Liver (tissue), 3 donors: ENCODE measurements at regions not wholly inside any gene's neighbourhood (a gene's known extent, or its start where the extent isn't known, plus 50 kb on each side); places are given as distances from the start of the nearest gene placed in this dataset.

Source experiments
- EGR1 ChIP-seq, 2 donors: IDR thresholded peaks; 2 replicates each; pipeline ENCODE4 v1.6.1; 2016 to 2018; ENCODE audit warnings: antibody characterized with exemption in 2 of 2, low read depth in 2 of 2
- FOXA1 ChIP-seq: IDR thresholded peaks from 2 replicates; pipeline ENCODE4 v1.6.1; 2016; ENCODE audit warnings: antibody characterized with exemption
- FOXA2 ChIP-seq: IDR thresholded peaks from 2 replicates; pipeline ENCODE4 v1.6.1; 2016; ENCODE audit warnings: antibody characterized with exemption
- RAD21 ChIP-seq, 2 donors: IDR thresholded peaks; 2 replicates each; pipeline ENCODE4 v1.6.1; 2016; ENCODE audit warnings: antibody characterized with exemption in 2 of 2, mild to moderate bottlenecking in 2 of 2
- RXRA ChIP-seq, 2 donors: IDR thresholded peaks; 2 replicates each; pipeline ENCODE4 v1.6.1; 2017 to 2018; ENCODE audit warnings: antibody characterized with exemption in 2 of 2, mild to moderate bottlenecking in 1 of 2
- YY1 ChIP-seq: IDR thresholded peaks from 2 replicates; pipeline ENCODE4 v1.6.1; 2016; ENCODE audit warnings: antibody characterized with exemption, mild to moderate bottlenecking
- TF ChIP-seq, protein P1 (sequence below): IDR thresholded peaks from 2 replicates; pipeline ENCODE4 v1.6.1; 2016; ENCODE audit warnings: antibody characterized with exemption, mild to moderate bottlenecking
- TF ChIP-seq, protein P2 (sequence below): fragments of 150-350 bp; IDR thresholded peaks from 2 replicates; pipeline ENCODE4 v1.5.1; 2017; ENCODE audit warnings: improper control_type of control experiment, low read depth, low read length; ENCODE audit not compliant: missing input control
- TF ChIP-seq, protein P3 (sequence below): IDR thresholded peaks from 2 replicates; pipeline ENCODE4 v1.6.1; 2016; ENCODE audit warnings: antibody characterized with exemption
- TF ChIP-seq, protein P4 (sequence below): IDR thresholded peaks from 2 replicates; pipeline ENCODE4 v1.6.1; 2016; ENCODE audit warnings: antibody characterized with exemption
- TF ChIP-seq, protein P5 (sequence below): IDR thresholded peaks from 2 replicates; pipeline ENCODE4 v1.6.1; 2016; ENCODE audit warnings: antibody characterized with exemption
- donor health status: healthy.
- donor health status: healthy.

DNA sequence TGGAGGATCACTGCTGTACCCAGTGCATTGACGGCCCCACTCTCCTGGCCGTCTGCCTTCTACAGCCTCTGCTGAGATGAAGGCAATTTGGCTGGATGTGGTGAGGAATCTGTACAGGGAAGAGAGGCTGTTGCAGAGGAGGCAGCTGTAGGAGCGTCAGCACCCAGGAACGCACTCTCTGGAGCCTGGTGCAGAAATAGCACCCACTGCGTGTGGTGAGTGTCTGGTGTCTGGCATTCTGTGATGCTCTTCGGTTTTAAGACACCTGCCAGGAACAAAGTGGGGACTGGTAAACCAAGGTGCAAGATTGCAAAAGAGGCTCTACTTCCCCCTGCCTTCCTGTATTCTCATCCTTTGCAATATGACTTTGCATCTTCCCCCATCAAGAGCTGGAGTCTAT lies 187.5 kb upstream of the SDK2 start:
- TF ChIP-seq, protein P1, sequence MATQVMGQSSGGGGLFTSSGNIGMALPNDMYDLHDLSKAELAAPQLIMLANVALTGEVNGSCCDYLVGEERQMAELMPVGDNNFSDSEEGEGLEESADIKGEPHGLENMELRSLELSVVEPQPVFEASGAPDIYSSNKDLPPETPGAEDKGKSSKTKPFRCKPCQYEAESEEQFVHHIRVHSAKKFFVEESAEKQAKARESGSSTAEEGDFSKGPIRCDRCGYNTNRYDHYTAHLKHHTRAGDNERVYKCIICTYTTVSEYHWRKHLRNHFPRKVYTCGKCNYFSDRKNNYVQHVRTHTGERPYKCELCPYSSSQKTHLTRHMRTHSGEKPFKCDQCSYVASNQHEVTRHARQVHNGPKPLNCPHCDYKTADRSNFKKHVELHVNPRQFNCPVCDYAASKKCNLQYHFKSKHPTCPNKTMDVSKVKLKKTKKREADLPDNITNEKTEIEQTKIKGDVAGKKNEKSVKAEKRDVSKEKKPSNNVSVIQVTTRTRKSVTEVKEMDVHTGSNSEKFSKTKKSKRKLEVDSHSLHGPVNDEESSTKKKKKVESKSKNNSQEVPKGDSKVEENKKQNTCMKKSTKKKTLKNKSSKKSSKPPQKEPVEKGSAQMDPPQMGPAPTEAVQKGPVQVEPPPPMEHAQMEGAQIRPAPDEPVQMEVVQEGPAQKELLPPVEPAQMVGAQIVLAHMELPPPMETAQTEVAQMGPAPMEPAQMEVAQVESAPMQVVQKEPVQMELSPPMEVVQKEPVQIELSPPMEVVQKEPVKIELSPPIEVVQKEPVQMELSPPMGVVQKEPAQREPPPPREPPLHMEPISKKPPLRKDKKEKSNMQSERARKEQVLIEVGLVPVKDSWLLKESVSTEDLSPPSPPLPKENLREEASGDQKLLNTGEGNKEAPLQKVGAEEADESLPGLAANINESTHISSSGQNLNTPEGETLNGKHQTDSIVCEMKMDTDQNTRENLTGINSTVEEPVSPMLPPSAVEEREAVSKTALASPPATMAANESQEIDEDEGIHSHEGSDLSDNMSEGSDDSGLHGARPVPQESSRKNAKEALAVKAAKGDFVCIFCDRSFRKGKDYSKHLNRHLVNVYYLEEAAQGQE = no peak
- TF ChIP-seq, protein P2, sequence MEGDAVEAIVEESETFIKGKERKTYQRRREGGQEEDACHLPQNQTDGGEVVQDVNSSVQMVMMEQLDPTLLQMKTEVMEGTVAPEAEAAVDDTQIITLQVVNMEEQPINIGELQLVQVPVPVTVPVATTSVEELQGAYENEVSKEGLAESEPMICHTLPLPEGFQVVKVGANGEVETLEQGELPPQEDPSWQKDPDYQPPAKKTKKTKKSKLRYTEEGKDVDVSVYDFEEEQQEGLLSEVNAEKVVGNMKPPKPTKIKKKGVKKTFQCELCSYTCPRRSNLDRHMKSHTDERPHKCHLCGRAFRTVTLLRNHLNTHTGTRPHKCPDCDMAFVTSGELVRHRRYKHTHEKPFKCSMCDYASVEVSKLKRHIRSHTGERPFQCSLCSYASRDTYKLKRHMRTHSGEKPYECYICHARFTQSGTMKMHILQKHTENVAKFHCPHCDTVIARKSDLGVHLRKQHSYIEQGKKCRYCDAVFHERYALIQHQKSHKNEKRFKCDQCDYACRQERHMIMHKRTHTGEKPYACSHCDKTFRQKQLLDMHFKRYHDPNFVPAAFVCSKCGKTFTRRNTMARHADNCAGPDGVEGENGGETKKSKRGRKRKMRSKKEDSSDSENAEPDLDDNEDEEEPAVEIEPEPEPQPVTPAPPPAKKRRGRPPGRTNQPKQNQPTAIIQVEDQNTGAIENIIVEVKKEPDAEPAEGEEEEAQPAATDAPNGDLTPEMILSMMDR = no peak
- TF ChIP-seq YY1 (no peak), RAD21 (IDR thresholded peaks at IDR 0.05) (no peak), FOXA2 (no peak), EGR1 (IDR thresholded peaks at IDR 0.05; ENCODE audit: low read depth in 2 of 2) (no peak), RXRA (IDR thresholded peaks at IDR 0.05) (no peak), FOXA1 (no peak)
- TF ChIP-seq, protein P3, sequence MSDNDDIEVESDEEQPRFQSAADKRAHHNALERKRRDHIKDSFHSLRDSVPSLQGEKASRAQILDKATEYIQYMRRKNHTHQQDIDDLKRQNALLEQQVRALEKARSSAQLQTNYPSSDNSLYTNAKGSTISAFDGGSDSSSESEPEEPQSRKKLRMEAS = no peak
- TF ChIP-seq, protein P4, sequence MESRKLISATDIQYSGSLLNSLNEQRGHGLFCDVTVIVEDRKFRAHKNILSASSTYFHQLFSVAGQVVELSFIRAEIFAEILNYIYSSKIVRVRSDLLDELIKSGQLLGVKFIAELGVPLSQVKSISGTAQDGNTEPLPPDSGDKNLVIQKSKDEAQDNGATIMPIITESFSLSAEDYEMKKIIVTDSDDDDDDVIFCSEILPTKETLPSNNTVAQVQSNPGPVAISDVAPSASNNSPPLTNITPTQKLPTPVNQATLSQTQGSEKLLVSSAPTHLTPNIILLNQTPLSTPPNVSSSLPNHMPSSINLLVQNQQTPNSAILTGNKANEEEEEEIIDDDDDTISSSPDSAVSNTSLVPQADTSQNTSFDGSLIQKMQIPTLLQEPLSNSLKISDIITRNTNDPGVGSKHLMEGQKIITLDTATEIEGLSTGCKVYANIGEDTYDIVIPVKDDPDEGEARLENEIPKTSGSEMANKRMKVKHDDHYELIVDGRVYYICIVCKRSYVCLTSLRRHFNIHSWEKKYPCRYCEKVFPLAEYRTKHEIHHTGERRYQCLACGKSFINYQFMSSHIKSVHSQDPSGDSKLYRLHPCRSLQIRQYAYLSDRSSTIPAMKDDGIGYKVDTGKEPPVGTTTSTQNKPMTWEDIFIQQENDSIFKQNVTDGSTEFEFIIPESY = no peak
- TF ChIP-seq, protein P5, sequence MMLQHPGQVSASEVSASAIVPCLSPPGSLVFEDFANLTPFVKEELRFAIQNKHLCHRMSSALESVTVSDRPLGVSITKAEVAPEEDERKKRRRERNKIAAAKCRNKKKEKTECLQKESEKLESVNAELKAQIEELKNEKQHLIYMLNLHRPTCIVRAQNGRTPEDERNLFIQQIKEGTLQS = no peak
